Stimulated activated naive CD4-positive, alpha-beta T cell treated with Interleukin-2 at 50 U/mL for 16 hours (primary cell): ENCODE measurements at regions not wholly inside any gene's neighbourhood (a gene's known extent, or its start where the extent isn't known, plus 50 kb on each side); places are given as distances from the start of the nearest gene placed in this dataset.
"Not testable (repeated sequence)": the region's sequence is repeated elsewhere in the genome, so short reads cannot be mapped to it uniquely, and the experiment has no call there.

Experiments used
- DNase-seq: peaks from one replicate; lab custom pipeline; 2025; lab: John Stamatoyannopoulos, UW

GRCh38 chr2:48220501-48220900, 94.0 kb upstream of the FOXN2 start:
- DNase-seq, result no peak

GRCh38 chr2:48221846-48222516, 92.5 kb upstream of the FOXN2 start:
- no peak for DNase-seq

- DNase-seq, result no peak
These were observed 86.7 kb upstream of the FOXN2 start for GRCh38 chr2:48227617-48228344.

GRCh38 chr2:48228345-48228684, 86.2 kb upstream of the FOXN2 start:
- DNase-seq, result no peak

- no peak for DNase-seq
These were observed 85.4 kb upstream of the FOXN2 start for GRCh38 chr2:48229063-48229462.

GRCh38 chr2:48230834-48231233, 83.6 kb upstream of the FOXN2 start:
- no peak for DNase-seq

- DNase-seq, result no peak
These were observed 82.1 kb upstream of the FOXN2 start for GRCh38 chr2:48232351-48232750.

- DNase-seq, result no peak
These were observed 81.5 kb upstream of the FOXN2 start for GRCh38 chr2:48233005-48233404.

GRCh38 chr2:48233824-48234223, 80.7 kb upstream of the FOXN2 start:
- not testable (repeated sequence) for DNase-seq

GRCh38 chr2:48235076-48235475, 79.4 kb upstream of the FOXN2 start:
- DNase-seq, result no peak

- no peak for DNase-seq
These were observed 76.1 kb upstream of the FOXN2 start for GRCh38 chr2:48238381-48238780.

- no peak for DNase-seq
These were observed 73.6 kb upstream of the FOXN2 start for GRCh38 chr2:48240912-48241311.

GRCh38 chr2:48247206-48247605, 67.3 kb upstream of the FOXN2 start:
- DNase-seq, result no peak

- no peak for DNase-seq
These were observed 66.1 kb upstream of the FOXN2 start for GRCh38 chr2:48248251-48248933.

- DNase-seq, result no peak
These were observed 65.5 kb upstream of the FOXN2 start for GRCh38 chr2:48249025-48249424.

GRCh38 chr2:48249631-48250473, 64.6 kb upstream of the FOXN2 start:
- DNase-seq, result no peak

GRCh38 chr2:48250474-48250844, 64.0 kb upstream of the FOXN2 start:
- no peak for DNase-seq

GRCh38 chr2:48250943-48251342, 63.5 kb upstream of the FOXN2 start:
- DNase-seq, result no peak

GRCh38 chr2:48251437-48252148, 62.9 kb upstream of the FOXN2 start:
- DNase-seq, result no peak

GRCh38 chr2:48253301-48253700, 61.2 kb upstream of the FOXN2 start:
- no peak for DNase-seq

GRCh38 chr2:48254839-48255238, 59.6 kb upstream of the FOXN2 start:
- no peak for DNase-seq

- DNase-seq, result no peak
These were observed 57.0 kb upstream of the FOXN2 start for GRCh38 chr2:48257456-48257855.
